ENCODE measurements at regions not wholly inside any gene's neighbourhood (a gene's known extent, or its start where the extent isn't known, plus 50 kb on each side); places are given as distances from the start of the nearest gene placed in this dataset.
A peak's percentile ranks its signal among the peaks of the same experiment; 100 is the strongest.

DNA sequence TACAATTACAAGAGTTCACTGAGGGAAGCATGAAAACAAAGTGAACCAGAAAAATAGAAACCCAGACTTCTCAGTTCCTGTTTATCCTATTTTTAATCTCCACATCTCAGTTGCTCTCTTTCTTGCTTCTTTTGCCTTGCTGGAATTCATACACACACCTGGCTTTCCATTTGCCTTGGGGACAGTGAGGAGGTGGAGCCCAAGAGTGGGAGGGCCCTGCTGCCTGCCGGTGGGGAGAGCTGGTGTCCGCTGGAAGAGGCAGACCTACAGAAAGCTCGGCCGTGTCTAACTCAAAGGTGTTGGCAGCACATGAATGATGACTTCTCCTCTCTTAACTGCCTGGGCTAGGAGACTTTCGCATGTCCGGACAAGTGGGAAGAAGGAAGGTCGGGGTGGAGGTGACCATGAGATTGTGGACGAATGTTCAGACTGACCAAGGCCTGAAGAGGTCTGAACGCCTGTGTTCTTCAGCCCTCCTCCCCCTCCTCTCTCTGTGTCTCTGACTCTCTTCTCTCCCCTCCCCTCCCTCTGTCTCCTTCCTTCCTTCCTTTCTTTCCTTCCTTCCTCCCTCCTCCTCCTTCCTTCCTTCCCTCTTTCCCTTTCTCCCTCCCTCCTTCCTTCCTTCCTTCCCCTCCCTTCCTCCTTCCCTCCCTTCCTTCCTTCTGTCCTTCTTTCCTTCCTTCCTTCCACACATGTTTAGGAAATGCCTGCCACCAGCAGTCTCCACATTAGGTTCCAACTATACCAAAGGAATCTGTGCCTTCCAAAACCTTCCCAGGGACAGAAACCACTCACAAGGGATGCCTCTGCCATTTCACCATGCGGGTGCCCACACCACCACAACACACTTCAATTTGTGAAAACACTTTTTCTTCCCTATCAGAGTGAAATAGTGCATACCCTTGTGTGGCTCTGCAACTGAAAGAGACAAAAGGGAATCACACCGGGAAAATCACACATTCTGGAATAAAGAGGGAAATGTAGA lies 157.3 kb upstream of the RUNX1 start:
- ChIA-PET CTCF (interaction anchor here (1.3 to 2.2 kb wide), 8 partner anchors 26 to 317 kb away, joined by 3 to 22 read pairs (median 7); no protein-coding TSS in a partner anchor), POLR2A (interaction anchor here (1.7 kb wide), 1 partner anchor 318 kb away, joined by 5 read pairs; no protein-coding TSS in a partner anchor)
- TF ChIP-seq GATA2 (IDR thresholded peaks at IDR 0.05; ENCODE audit: insufficient read depth, insufficient read length, low read depth, low read length) (peak; percentile 23), POLR2A (IDR thresholded peaks at IDR 0.05; ENCODE audit: low read depth, low read length) (no peak)
- Histone ChIP-seq H3K27me3 (ENCODE audit: control insufficient read depth in 2 of 2, insufficient read depth in 2 of 2, low read length in 2 of 2) (no peaks in the 10 kb centered on the region), H3K9ac (replicated peaks; ENCODE audit: extremely low read depth, insufficient read depth, low read length) (no peak overlapping the region), H3K4me2 (ENCODE audit: insufficient read depth, low read length) (no peak overlapping the region), H3K9me1 (replicated peaks; ENCODE audit: control insufficient read depth, extremely low read depth, insufficient read depth, low read length) (no peaks in the 10 kb centered on the region), H3K4me1 (ENCODE audit: control insufficient read depth, extremely low read depth, insufficient read depth, low read length) (peaks cover 35% of the 10 kb centered on the region), H3K4me3 (replicated peaks in 1 of 3; ENCODE audit: insufficient read depth in 1 of 3, low read depth in 1 of 3, low read length in 3 of 3) (no peak overlapping the region), H3K27ac (ENCODE audit: insufficient read depth, low read depth, low read length) (peak overlapping the region; percentile 53), H4K20me1 (replicated peaks; ENCODE audit: control insufficient read depth, extremely low read depth, insufficient read depth, low read length) (no peaks in the 10 kb centered on the region), H3K79me2 (ENCODE audit: control insufficient read depth, insufficient read depth, low read length) (no peaks in the 10 kb centered on the region), H2AFZ (ENCODE audit: low read depth, low read length) (peak overlapping the region; percentile 29), H3K9me3 (replicated peaks; ENCODE audit: control insufficient read depth, insufficient read depth, low read length) (no peaks in the 10 kb centered on the region), H3K36me3 (ENCODE audit: control insufficient read depth in 2 of 2, extremely low read depth in 1 of 2, insufficient read depth in 2 of 2, low read length in 2 of 2) (no peaks in the 10 kb centered on the region)
- intact Hi-C loops (cut with micrococcal nuclease): loop anchor here (10.0 kb wide), 1 partner anchor 168 kb away; no protein-coding TSS in a partner anchor
- peak; percentile 52 for FAIRE-seq
- peak; percentile 84 for DNase-seq (ENCODE audit: low read depth, low spot score)
- dilution Hi-C loops (cut with MboI; ENCODE audit: extremely low pct_ligation_motif_present, low sequenced_read_pairs): no loop called here
- no TSS peak for BruUV-seq (replicated peaks)

- POLR2A ChIA-PET: interaction anchor here (0.9 to 1.7 kb wide), 3 partner anchors 28 to 317 kb away, joined by 5 to 7 read pairs (median 5); no protein-coding TSS in a partner anchor
- Histone ChIP-seq H3K27me3 (ENCODE audit: control insufficient read depth in 2 of 2, insufficient read depth in 2 of 2, low read length in 2 of 2) (no peaks in the 10 kb centered on the region), H3K9me3 (replicated peaks; ENCODE audit: control insufficient read depth, insufficient read depth, low read length) (no peaks in the 10 kb centered on the region), H4K20me1 (replicated peaks; ENCODE audit: control insufficient read depth, extremely low read depth, insufficient read depth, low read length) (no peaks in the 10 kb centered on the region), H3K9me1 (replicated peaks; ENCODE audit: control insufficient read depth, extremely low read depth, insufficient read depth, low read length) (no peaks in the 10 kb centered on the region), H3K27ac (ENCODE audit: insufficient read depth, low read depth, low read length) (peak overlapping the region; percentile 53), H3K4me3 (replicated peaks in 1 of 3; ENCODE audit: insufficient read depth in 1 of 3, low read depth in 1 of 3, low read length in 3 of 3) (peak overlapping the region in 1 of 3 experiments; percentile 24), H3K79me2 (ENCODE audit: control insufficient read depth, insufficient read depth, low read length) (no peaks in the 10 kb centered on the region), H3K4me1 (ENCODE audit: control insufficient read depth, extremely low read depth, insufficient read depth, low read length) (peaks cover 35% of the 10 kb centered on the region), H3K4me2 (ENCODE audit: insufficient read depth, low read length) (peak overlapping the region; percentile 80), H3K9ac (replicated peaks; ENCODE audit: extremely low read depth, insufficient read depth, low read length) (peak overlapping the region; percentile 52), H2AFZ (ENCODE audit: low read depth, low read length) (peak overlapping the region; percentile 29), H3K36me3 (ENCODE audit: control insufficient read depth in 2 of 2, extremely low read depth in 1 of 2, insufficient read depth in 2 of 2, low read length in 2 of 2) (no peaks in the 10 kb centered on the region)
- CTCF ChIA-PET: interaction anchor here (0.6 to 2.2 kb wide), 24 partner anchors 10 to 727 kb away, joined by 3 to 22 read pairs (median 4); no protein-coding TSS in a partner anchor
- peak; percentile 42 for TF ChIP-seq POLR2A (IDR thresholded peaks at IDR 0.05; ENCODE audit: low read depth, low read length)
- TF ChIP-seq MYC (IDR thresholded peaks at IDR 0.05; ENCODE audit: low read depth, low read length): peak; percentile 77
- TF ChIP-seq CTCF (IDR thresholded peaks at IDR 0.05; ENCODE audit: extremely low read depth in 1 of 2, insufficient read depth in 1 of 2, low read depth in 1 of 2, low read length in 2 of 2): no peak
- TF ChIP-seq MAX (IDR thresholded peaks at IDR 0.05; ENCODE audit: insufficient read depth, insufficient read length): peak; percentile 86
- no peak for TF ChIP-seq EZH2 (IDR thresholded peaks at IDR 0.05; ENCODE audit: borderline replicate concordance, low read depth, low read length, severe bottlenecking)
- TF ChIP-seq FOS (IDR thresholded peaks at IDR 0.05; ENCODE audit: borderline replicate concordance, insufficient read depth, low read length): no peak
- TF ChIP-seq JUN (IDR thresholded peaks at IDR 0.05; ENCODE audit: borderline replicate concordance, insufficient read depth, insufficient read length, low read depth): no peak
- peak; percentile 50 for TF ChIP-seq POLR2AphosphoS5 (IDR thresholded peaks at IDR 0.05; ENCODE audit: insufficient read depth, low read depth, low read length)
- peak; percentile 16 for TF ChIP-seq GATA2 (IDR thresholded peaks at IDR 0.05; ENCODE audit: insufficient read depth, insufficient read length, low read depth, low read length)
- TSS peak; percentile 89 for BruUV-seq (replicated peaks)
- intact Hi-C loops (cut with micrococcal nuclease) (loop anchor here (1.0 to 10.0 kb wide), 3 partner anchors 28 to 170 kb away; no protein-coding TSS in a partner anchor), dilution Hi-C loops (cut with MboI; ENCODE audit: extremely low pct_ligation_motif_present, low sequenced_read_pairs) (no loop called here)
- DNase-seq (ENCODE audit: low read depth, low spot score) (peak; percentile 96), FAIRE-seq (peak; percentile 88)
Observed at GRCh38 chr21:35204850-35205541, 155.9 kb upstream of the RUNX1 start.

Measured in endothelial cell of umbilical vein (primary cell).